Activated T-helper 2 cell treated with anti-CD3 and anti-CD28 coated beads, Interferon-gamma antibody, Interleukin-2, Interleukin-4, amounts not matched to agents 10 μg/mL and 5 μg/mL and 100 μg/mL, durations not matched to agents 14 hours and 24 hours and 36 hours (primary cell): ENCODE measurements at regions not wholly inside any gene's neighbourhood (a gene's known extent, or its start where the extent isn't known, plus 50 kb on each side); places are given as distances from the start of the nearest gene placed in this dataset.

Source experiments
- DNase-seq: peaks from one replicate; pipeline ENCODE4 v3.0.0; 2021; ENCODE audit warnings: low spot score
- H3K27ac Mint-ChIP-seq: one replicate; pipeline ENCODE4 v1.8.0; 2021; ENCODE audit warnings: mixed read lengths
- H3K27me3 Mint-ChIP-seq: one replicate; pipeline ENCODE4 v1.8.0; 2021; ENCODE audit warnings: low read depth, mixed read lengths
- H3K36me3 Mint-ChIP-seq: one replicate; pipeline ENCODE4 v1.8.0; 2021; ENCODE audit warnings: low read depth, mixed read lengths
- H3K4me1 Mint-ChIP-seq: one replicate; pipeline ENCODE4 v1.8.0; 2021; ENCODE audit warnings: low read depth, mixed read lengths
- H3K4me3 Mint-ChIP-seq: one replicate; pipeline ENCODE4 v1.8.0; 2021; ENCODE audit warnings: low read depth, mild to moderate bottlenecking, moderate library complexity, mixed read lengths
- H3K9me3 Mint-ChIP-seq: one replicate; pipeline ENCODE4 v1.8.0; 2021; ENCODE audit warnings: mixed read lengths
- intact Hi-C: fragments of 100-400 bp; cut with micrococcal nuclease; formaldehyde crosslinking; loops from one replicate; pipeline ENCODE4 v1.15.1; 2023

DNA sequence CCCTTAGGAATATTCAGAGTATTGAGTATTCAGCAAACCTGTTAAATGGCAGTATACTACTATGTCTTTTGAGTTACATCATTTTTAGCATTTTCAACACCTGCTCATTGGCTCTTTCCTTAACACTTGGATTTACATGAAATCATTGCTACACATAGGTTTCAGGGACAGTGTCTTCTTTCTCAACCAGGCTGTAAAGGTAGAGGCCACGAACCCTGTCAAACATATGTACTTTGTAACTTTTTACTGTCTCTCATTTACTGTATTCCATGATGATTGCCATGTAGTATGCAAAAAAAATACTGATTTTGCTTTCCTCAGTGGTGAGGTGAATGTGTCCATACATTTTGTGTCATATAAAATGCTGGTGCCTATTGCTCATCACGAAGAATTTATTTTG, 264.4 kb downstream of the SLCO4C1 start:
- no peaks in the 10 kb centered on the region for H3K9me3 Mint-ChIP-seq
- DNase-seq: no peak
- no peaks in the 10 kb centered on the region for H3K4me1 Mint-ChIP-seq
- no peaks in the 10 kb centered on the region for H3K27me3 Mint-ChIP-seq
- H3K36me3 Mint-ChIP-seq: no peaks in the 10 kb centered on the region
- intact Hi-C loops: no loop called here
- no peak overlapping the region for H3K27ac Mint-ChIP-seq
- no peak overlapping the region for H3K4me3 Mint-ChIP-seq

- Mint-ChIP-seq H3K4me1 (no peaks in the 10 kb centered on the region), H3K27ac (no peak overlapping the region), H3K9me3 (no peaks in the 10 kb centered on the region), H3K36me3 (no peaks in the 10 kb centered on the region), H3K27me3 (no peaks in the 10 kb centered on the region), H3K4me3 (no peak overlapping the region)
- no peak for DNase-seq
- intact Hi-C loops: no loop called here
Measured at GRCh38 chr5:102018690-102019089, 277.4 kb downstream of the SLCO4C1 start.

- H3K36me3 Mint-ChIP-seq: no peaks in the 10 kb centered on the region
- intact Hi-C loops: no loop called here
- H3K27ac Mint-ChIP-seq: no peak overlapping the region
- no peaks in the 10 kb centered on the region for H3K9me3 Mint-ChIP-seq
- no peak for DNase-seq
- H3K4me1 Mint-ChIP-seq: no peaks in the 10 kb centered on the region
- no peaks in the 10 kb centered on the region for H3K27me3 Mint-ChIP-seq
- H3K4me3 Mint-ChIP-seq: no peak overlapping the region
Measured at GRCh38 chr5:102018279-102018678, 277.8 kb downstream of the SLCO4C1 start.

DNA sequence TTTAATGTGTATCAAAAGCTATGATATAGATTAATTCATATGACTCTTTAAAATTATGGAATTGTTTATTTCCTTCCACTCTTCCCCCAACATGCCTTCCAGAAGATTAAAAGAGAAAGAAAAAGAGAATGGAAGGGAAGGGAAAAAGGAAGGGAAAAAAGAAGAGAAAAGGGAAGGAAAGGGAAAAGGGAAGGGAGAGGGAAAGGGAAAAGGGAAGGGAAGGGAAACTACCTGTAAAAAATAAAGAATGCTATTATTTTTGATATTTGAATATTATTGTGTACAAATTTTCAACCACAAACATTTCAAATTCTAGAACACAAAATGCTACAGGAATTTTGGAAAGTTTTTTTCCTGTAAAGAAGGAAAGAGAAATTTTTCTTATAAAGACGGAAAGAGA, 281.7 kb downstream of the SLCO4C1 start:
- Mint-ChIP-seq H3K9me3 (no peaks in the 10 kb centered on the region), H3K4me1 (no peaks in the 10 kb centered on the region), H3K27ac (no peak overlapping the region), H3K4me3 (no peak overlapping the region), H3K36me3 (no peaks in the 10 kb centered on the region), H3K27me3 (no peaks in the 10 kb centered on the region)
- no peak for DNase-seq
- intact Hi-C loops: no loop called here

DNA sequence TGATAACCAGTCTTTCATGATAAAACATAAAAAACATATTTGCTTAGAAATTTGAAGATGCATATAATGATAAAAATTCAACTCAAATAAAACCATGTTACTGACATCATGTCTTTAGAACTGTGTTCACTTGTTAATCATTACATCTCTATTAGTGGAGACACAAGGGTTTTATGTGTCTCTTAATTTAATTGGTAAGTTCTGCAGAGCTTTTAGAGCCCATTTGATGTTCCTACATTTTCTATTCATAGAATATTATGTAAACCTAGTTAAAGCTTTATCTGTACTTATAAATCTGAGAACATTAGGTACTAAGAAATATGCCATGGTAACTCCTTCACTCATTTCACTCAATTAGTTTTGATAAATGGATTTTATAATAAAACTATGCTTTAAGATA, 285.4 kb downstream of the SLCO4C1 start:
- Mint-ChIP-seq H3K36me3 (no peaks in the 10 kb centered on the region), H3K27me3 (no peaks in the 10 kb centered on the region), H3K4me1 (no peaks in the 10 kb centered on the region), H3K4me3 (no peak overlapping the region), H3K27ac (no peak overlapping the region), H3K9me3 (no peaks in the 10 kb centered on the region)
- intact Hi-C loops: no loop called here
- no peak for DNase-seq

DNA sequence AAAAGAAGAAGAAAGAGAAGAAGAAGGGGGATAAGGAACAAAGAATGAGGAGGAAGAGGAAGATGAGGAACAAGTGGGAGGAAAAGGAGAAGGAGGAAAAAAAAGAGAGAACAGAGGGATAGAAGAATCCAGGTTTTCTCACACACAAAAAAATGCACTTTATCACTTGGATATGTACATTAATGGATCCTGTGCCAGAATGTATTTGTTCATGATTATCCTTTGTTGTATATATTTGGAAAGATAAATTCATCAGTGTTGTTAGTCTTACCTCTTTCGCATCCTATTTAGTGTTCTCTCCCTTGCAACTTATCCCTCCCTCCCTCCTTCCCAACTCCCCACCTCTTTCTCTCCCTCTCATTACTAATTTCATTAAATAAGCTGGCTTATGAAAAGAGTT, 298.8 kb downstream of the SLCO4C1 start:
- no peak for DNase-seq
- Mint-ChIP-seq H3K27ac (no peak overlapping the region), H3K4me1 (no peaks in the 10 kb centered on the region), H3K27me3 (no peaks in the 10 kb centered on the region), H3K9me3 (no peaks in the 10 kb centered on the region), H3K4me3 (no peak overlapping the region), H3K36me3 (no peaks in the 10 kb centered on the region)
- intact Hi-C loops: no loop called here

DNA sequence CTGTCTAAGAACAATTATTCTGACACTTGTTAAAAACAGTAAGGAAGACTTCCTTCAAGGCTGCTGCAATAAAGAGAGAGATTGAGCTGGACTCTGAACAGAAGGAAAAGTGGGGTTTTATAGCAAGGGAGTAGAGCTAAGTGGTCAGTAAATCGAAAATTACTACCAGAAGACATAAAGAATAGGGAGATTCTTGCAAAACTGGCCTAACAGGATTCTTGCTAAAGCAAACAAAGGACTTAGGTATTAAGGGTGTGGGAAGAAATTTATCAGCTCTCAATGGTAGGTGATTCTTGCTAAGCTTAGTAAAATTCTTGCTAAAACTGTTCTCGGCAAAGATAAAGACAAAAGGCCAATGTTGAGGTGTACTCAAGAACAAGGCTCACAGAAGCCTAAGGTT, 300.5 kb downstream of the SLCO4C1 start:
- intact Hi-C loops: no loop called here
- no peaks in the 10 kb centered on the region for H3K4me1 Mint-ChIP-seq
- no peak for DNase-seq
- H3K27me3 Mint-ChIP-seq: no peaks in the 10 kb centered on the region
- no peak overlapping the region for H3K4me3 Mint-ChIP-seq
- no peaks in the 10 kb centered on the region for H3K9me3 Mint-ChIP-seq
- H3K27ac Mint-ChIP-seq: no peak overlapping the region
- H3K36me3 Mint-ChIP-seq: no peaks in the 10 kb centered on the region

DNA sequence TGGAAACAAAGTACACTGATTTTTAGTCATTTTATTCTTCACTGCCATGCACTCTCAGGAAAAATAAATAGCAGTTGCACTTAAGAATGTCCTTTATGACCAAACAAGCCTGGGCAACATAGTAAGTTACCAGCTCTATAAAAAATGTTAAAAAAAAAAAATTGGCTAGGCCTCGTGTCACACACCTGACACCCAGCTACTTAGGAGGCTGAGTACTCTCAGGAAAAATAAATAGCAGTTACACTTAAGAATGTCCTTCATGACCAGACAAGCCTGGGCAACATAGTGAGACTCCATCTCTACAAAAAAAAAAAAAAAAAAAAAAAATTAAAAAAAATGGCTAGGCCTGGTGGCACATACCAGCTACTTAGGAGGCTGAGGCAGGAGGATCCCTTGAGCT, 304.6 kb downstream of the SLCO4C1 start:
- intact Hi-C loops: no loop called here
- H3K27ac Mint-ChIP-seq: no peak overlapping the region
- no peaks in the 10 kb centered on the region for H3K9me3 Mint-ChIP-seq

GRCh38 chr5:101989659-101990058, 306.4 kb downstream of the SLCO4C1 start:
- Mint-ChIP-seq H3K4me3 (no peak overlapping the region), H3K27ac (no peak overlapping the region), H3K4me1 (no peaks in the 10 kb centered on the region), H3K9me3 (no peaks in the 10 kb centered on the region), H3K36me3 (no peaks in the 10 kb centered on the region), H3K27me3 (no peaks in the 10 kb centered on the region)
- no peak for DNase-seq
- intact Hi-C loops: no loop called here

More for the DNA sequence above, 304.6 kb downstream of the SLCO4C1 start:
- Mint-ChIP-seq H3K36me3 (no peaks in the 10 kb centered on the region), H3K27me3 (no peaks in the 10 kb centered on the region), H3K4me3 (no peak overlapping the region), H3K4me1 (no peaks in the 10 kb centered on the region)
- DNase-seq: no peak

- Mint-ChIP-seq H3K9me3 (no peaks in the 10 kb centered on the region), H3K4me3 (no peak overlapping the region), H3K27me3 (no peaks in the 10 kb centered on the region), H3K4me1 (no peaks in the 10 kb centered on the region), H3K27ac (no peak overlapping the region), H3K36me3 (no peaks in the 10 kb centered on the region)
- intact Hi-C loops: loop anchor here (1.0 kb wide), 1 partner anchor 36 kb away; no protein-coding TSS in a partner anchor
- DNase-seq: no peak
Measured at GRCh38 chr5:101977729-101978345, 318.2 kb downstream of the SLCO4C1 start.

DNA sequence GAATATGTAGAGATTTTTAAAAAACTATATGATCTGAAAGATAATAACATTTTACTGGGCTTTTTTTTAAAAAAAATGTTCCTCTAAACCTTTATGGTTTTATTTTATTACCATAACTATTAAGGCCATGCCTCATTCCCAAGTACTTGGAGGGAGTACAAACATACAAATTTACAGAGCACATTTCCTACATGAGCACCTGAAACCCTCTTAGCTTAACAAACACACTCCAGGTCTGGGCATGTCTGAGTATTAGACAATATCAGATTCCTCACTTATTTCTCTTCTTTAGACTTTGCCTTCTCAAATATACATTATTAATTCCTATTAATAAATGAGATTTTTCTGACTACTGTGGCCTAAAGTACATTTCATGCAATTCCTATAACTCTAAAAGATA, 319.2 kb downstream of the SLCO4C1 start:
- intact Hi-C loops: loop anchor here (1.0 kb wide), 1 partner anchor 35 kb away; no protein-coding TSS in a partner anchor
- Mint-ChIP-seq H3K4me3 (no peak overlapping the region), H3K9me3 (no peaks in the 10 kb centered on the region), H3K27ac (no peak overlapping the region), H3K27me3 (no peaks in the 10 kb centered on the region), H3K36me3 (no peaks in the 10 kb centered on the region), H3K4me1 (no peaks in the 10 kb centered on the region)
- no peak for DNase-seq

GRCh38 chr5:101969742-101970141, 326.3 kb downstream of the SLCO4C1 start:
- Mint-ChIP-seq H3K27ac (no peak overlapping the region), H3K4me1 (no peaks in the 10 kb centered on the region), H3K9me3 (no peaks in the 10 kb centered on the region), H3K4me3 (no peak overlapping the region), H3K36me3 (no peaks in the 10 kb centered on the region), H3K27me3 (no peaks in the 10 kb centered on the region)
- DNase-seq: no peak
- intact Hi-C loops: no loop called here

- H3K27ac Mint-ChIP-seq: no peak overlapping the region
- intact Hi-C loops: no loop called here
- no peaks in the 10 kb centered on the region for H3K4me1 Mint-ChIP-seq
Measured at GRCh38 chr5:101966476-101966875, 329.6 kb downstream of the SLCO4C1 start.

GRCh38 chr5:101955891-101956290, 340.2 kb downstream of the SLCO4C1 start:
- no peak for DNase-seq
- no peak overlapping the region for H3K27ac Mint-ChIP-seq
- H3K9me3 Mint-ChIP-seq: no peaks in the 10 kb centered on the region
- H3K4me3 Mint-ChIP-seq: no peak overlapping the region
- no peaks in the 10 kb centered on the region for H3K36me3 Mint-ChIP-seq
- no peaks in the 10 kb centered on the region for H3K4me1 Mint-ChIP-seq
- intact Hi-C loops: no loop called here
- H3K27me3 Mint-ChIP-seq: no peaks in the 10 kb centered on the region

More at GRCh38 chr5:101966476-101966875, 329.6 kb downstream of the SLCO4C1 start:
- Mint-ChIP-seq H3K4me3 (no peak overlapping the region), H3K9me3 (no peaks in the 10 kb centered on the region), H3K27me3 (no peaks in the 10 kb centered on the region), H3K36me3 (no peaks in the 10 kb centered on the region)
- DNase-seq: no peak
